Right atrium auricular region (tissue), 2 donors: ENCODE measurements at regions not wholly inside any gene's neighbourhood (a gene's known extent, or its start where the extent isn't known, plus 50 kb on each side); places are given as distances from the start of the nearest gene placed in this dataset.

ENCODE experiments used
- DNase-seq: peaks from one replicate; pipeline ENCODE4 v3.0.0-alpha.2; 2019; ENCODE audit warnings: low spot score
- H3K27ac ChIP-seq, 2 donors: fragments of 200-600 bp; sonication (generic); 1 replicate in 1 of 2; 2 replicates in 1 of 2; pipeline ENCODE4 v1.5.1; 2016 to 2019
- H3K27me3 ChIP-seq, 2 donors: fragments of 200-600 bp; sonication (generic); one replicate each; pipeline versions ENCODE4 v1.5.1 to v1.6.0; 2017 to 2019
- H3K36me3 ChIP-seq: fragments of 200-600 bp; sonication (generic); one replicate; pipeline ENCODE4 v1.5.1; 2016
- H3K4me1 ChIP-seq, 2 donors: fragments of 200-600 bp; sonication (generic); one replicate each; pipeline versions ENCODE4 v1.5.1 to v1.6.0; 2017 to 2019
- H3K4me3 ChIP-seq, 2 donors: fragments of 200-600 bp; sonication (generic); 1 replicate in 1 of 2; 2 replicates in 1 of 2; pipeline ENCODE4 v1.5.1; 2017 to 2019; ENCODE audit warnings: mild to moderate bottlenecking in 1 of 2, moderate library complexity in 1 of 2
- H3K9me3 ChIP-seq, 2 donors: fragments of 200-600 bp; sonication (generic); one replicate each; pipeline ENCODE4 v1.5.1; 2019
- CTCF ChIP-seq, 2 donors: fragments of 200-600 bp; sonication (generic); IDR thresholded peaks; one replicate each; pipeline ENCODE4 v1.5.1; 2019; ENCODE audit warnings: antibody characterized with exemption in 2 of 2

GRCh38 chr17:79667121-79667715, 56.4 kb upstream of the RBFOX3 start:
- peaks cover 0 to 2% of the 10 kb centered on the region in 2 donors for H3K9me3 ChIP-seq
- H3K27me3 ChIP-seq, result no peaks in the 10 kb centered on the region
- H3K27ac ChIP-seq, result no peak overlapping the region
- H3K4me3 ChIP-seq, result no peak overlapping the region
- no peak for TF ChIP-seq CTCF (IDR thresholded peaks at IDR 0.05)
- DNase-seq, result no peak
- peaks cover 0 to 10% of the 10 kb centered on the region in 2 donors for H3K4me1 ChIP-seq
- H3K36me3 ChIP-seq, result no peaks in the 10 kb centered on the region

GRCh38 chr17:79666111-79666510, 55.3 kb upstream of the RBFOX3 start:
- no peak for DNase-seq
- H3K4me1 ChIP-seq, result peaks cover 0 to 10% of the 10 kb centered on the region in 2 donors
- no peak overlapping the region for H3K4me3 ChIP-seq
- H3K9me3 ChIP-seq, result peaks cover 0 to 11% of the 10 kb centered on the region in 2 donors
- H3K36me3 ChIP-seq, result no peaks in the 10 kb centered on the region
- H3K27me3 ChIP-seq, result no peaks in the 10 kb centered on the region
- no peak overlapping the region for H3K27ac ChIP-seq
- no peak for TF ChIP-seq CTCF (IDR thresholded peaks at IDR 0.05)

- H3K27ac ChIP-seq, result no peak overlapping the region
- no peak overlapping the region for H3K4me3 ChIP-seq
Observed at GRCh38 chr17:79664930-79665737, 54.3 kb upstream of the RBFOX3 start.

GRCh38 chr17:79661292-79662041, 50.6 kb upstream of the RBFOX3 start:
- no peak for TF ChIP-seq CTCF (IDR thresholded peaks at IDR 0.05)
- H3K9me3 ChIP-seq, result peaks cover 0 to 13% of the 10 kb centered on the region in 2 donors
- H3K27ac ChIP-seq, result no peak overlapping the region
- no peak overlapping the region for H3K4me3 ChIP-seq
- H3K36me3 ChIP-seq, result no peaks in the 10 kb centered on the region
- H3K4me1 ChIP-seq, result peaks cover 0 to 10% of the 10 kb centered on the region in 2 donors
- H3K27me3 ChIP-seq, result no peaks in the 10 kb centered on the region
- no peak for DNase-seq

More at GRCh38 chr17:79664930-79665737, 54.3 kb upstream of the RBFOX3 start:
- TF ChIP-seq CTCF (IDR thresholded peaks at IDR 0.05), result no peak
- peak; percentile 63 for DNase-seq
- H3K36me3 ChIP-seq, result no peaks in the 10 kb centered on the region
- H3K4me1 ChIP-seq, result peaks cover 0 to 10% of the 10 kb centered on the region in 2 donors
- H3K27me3 ChIP-seq, result no peaks in the 10 kb centered on the region
- peaks cover 0 to 13% of the 10 kb centered on the region in 2 donors for H3K9me3 ChIP-seq
